ENCODE measurements at regions not wholly inside any gene's neighbourhood (a gene's known extent, or its start where the extent isn't known, plus 50 kb on each side); places are given as distances from the start of the nearest gene placed in this dataset.

DNA sequence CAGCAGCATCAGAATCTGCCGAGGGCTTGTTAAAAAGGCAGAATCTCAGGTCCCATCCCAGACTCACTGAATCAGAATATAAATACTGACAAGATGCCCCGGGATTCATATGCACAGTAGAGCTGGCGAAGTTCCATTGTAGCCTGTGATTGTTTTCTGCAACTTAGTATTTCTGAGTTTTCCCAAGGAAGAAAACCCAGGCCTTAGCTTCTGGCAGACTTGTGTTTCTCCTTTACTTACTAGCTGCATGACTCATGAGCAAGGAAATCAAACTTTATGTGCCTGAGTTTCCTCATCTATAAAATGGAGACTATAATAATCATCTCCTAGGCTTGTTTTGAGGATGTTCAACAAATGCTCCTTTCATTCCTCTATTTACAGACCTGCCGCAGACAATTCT is 278.5 kb upstream of the PLEKHG7 start:
- no peak for DNase-seq

DNA sequence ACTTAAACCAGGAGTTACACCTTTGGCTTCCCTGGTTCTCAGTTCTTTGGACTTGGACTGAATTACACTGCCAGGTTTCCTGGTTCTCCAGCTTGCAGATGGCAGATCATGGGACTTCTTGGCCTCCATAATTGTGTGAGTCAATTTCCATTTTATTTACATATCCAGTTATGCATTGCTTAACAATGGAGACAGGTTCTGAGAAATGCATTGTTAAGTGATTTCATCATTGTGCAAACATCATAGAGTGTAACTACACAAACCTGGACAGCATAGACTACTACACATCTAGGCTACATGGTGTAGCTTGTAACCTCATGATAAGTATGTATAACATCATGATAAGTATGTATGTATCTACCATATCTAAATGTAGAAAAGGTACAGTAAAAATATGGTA is 276.1 kb upstream of the BTG1 start:
- H3K27me3 ChIP-seq, result no peaks in the 10 kb centered on the region
- no peak overlapping the region for H3K4me3 ChIP-seq (ENCODE audit: low read depth, low read length)
- no peaks in the 10 kb centered on the region for H3K4me1 ChIP-seq
- no peaks in the 10 kb centered on the region for H3K9me3 ChIP-seq
- TF ChIP-seq, protein P1, sequence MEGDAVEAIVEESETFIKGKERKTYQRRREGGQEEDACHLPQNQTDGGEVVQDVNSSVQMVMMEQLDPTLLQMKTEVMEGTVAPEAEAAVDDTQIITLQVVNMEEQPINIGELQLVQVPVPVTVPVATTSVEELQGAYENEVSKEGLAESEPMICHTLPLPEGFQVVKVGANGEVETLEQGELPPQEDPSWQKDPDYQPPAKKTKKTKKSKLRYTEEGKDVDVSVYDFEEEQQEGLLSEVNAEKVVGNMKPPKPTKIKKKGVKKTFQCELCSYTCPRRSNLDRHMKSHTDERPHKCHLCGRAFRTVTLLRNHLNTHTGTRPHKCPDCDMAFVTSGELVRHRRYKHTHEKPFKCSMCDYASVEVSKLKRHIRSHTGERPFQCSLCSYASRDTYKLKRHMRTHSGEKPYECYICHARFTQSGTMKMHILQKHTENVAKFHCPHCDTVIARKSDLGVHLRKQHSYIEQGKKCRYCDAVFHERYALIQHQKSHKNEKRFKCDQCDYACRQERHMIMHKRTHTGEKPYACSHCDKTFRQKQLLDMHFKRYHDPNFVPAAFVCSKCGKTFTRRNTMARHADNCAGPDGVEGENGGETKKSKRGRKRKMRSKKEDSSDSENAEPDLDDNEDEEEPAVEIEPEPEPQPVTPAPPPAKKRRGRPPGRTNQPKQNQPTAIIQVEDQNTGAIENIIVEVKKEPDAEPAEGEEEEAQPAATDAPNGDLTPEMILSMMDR (IDR thresholded peaks at IDR 0.05; ENCODE audit: low read depth, low read length), result no peak
- H3K36me3 ChIP-seq, result no peaks in the 10 kb centered on the region
- no peak for DNase-seq

More for the DNA sequence above, 278.5 kb upstream of the PLEKHG7 start:
- Histone ChIP-seq H3K27me3 (no peaks in the 10 kb centered on the region), H3K36me3 (no peaks in the 10 kb centered on the region), H3K9me3 (no peaks in the 10 kb centered on the region), H3K4me3 (ENCODE audit: low read depth, low read length) (no peak overlapping the region), H3K4me1 (no peaks in the 10 kb centered on the region)
- TF ChIP-seq, protein P1 (IDR thresholded peaks at IDR 0.05; ENCODE audit: low read depth, low read length), result no peak

DNA sequence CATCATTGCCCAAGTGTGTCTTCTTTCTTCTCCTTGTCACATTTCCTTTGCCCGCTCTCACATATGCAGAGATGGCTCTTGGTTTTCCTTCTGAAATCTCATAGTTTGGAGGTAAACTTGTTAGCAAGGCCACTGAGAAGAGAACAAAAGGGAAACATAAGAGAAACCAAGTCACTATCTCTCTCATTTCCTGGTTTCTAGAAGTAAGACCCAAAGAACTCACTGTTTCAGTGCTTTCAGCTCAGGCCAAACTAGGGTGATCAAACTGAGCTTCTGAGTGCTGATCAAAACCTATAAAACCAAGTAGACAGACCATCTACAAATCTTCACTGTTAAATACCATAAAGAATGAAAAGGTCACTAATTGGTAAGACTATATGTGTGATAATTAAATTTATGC is 275.4 kb upstream of the BTG1 start:
- DNase-seq, result no peak
- H3K9me3 ChIP-seq, result no peaks in the 10 kb centered on the region
- H3K36me3 ChIP-seq, result no peaks in the 10 kb centered on the region
- H3K27me3 ChIP-seq, result no peaks in the 10 kb centered on the region
- H3K4me3 ChIP-seq (ENCODE audit: low read depth, low read length), result no peak overlapping the region
- TF ChIP-seq, protein P1 (IDR thresholded peaks at IDR 0.05; ENCODE audit: low read depth, low read length), result no peak
- H3K4me1 ChIP-seq, result no peaks in the 10 kb centered on the region

DNA sequence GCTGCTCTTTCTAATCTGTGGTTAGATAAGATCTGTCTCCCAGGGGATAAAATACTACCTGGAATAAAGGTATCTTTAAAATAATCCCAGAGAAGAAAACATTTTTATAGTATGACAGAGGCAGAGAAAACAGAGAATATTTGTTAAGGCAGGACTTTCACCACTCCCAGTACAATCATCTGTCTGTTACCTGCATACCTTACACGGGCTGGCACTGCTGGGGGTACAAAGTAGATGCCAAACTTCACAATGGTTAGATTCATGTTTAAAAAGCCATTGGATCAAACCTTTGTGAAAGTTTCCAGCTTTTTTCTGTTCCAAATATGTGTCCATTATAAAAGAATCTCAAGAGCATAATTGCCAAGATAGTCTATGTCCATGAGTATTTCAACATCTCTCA is 273.6 kb upstream of the BTG1 start:
- Histone ChIP-seq H3K36me3 (no peaks in the 10 kb centered on the region), H3K27me3 (no peaks in the 10 kb centered on the region), H3K4me3 (ENCODE audit: low read depth, low read length) (no peak overlapping the region), H3K4me1 (no peaks in the 10 kb centered on the region), H3K9me3 (no peaks in the 10 kb centered on the region)
- TF ChIP-seq, protein P1 (IDR thresholded peaks at IDR 0.05; ENCODE audit: low read depth, low read length), result no peak
- DNase-seq, result no peak

DNA sequence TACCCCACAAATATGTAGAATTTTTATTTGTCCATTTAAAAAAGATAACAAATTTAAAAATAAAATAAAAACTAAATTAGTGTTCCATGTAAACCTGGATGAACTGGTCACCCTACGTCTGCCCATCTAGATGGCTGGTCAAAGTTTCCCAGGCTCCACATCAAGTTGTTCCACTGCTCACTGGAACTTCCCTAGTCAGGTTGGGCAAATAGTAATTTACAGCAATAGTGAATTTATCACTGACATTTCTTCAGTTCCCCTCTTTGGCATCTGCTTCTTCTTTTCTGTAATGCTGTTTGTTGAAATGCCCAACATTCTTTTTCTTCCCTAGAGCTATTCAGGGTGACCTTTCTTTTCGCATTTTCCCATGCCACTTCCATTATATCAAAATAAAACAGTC is 272.7 kb upstream of the BTG1 start:
- Histone ChIP-seq H3K9me3 (no peaks in the 10 kb centered on the region), H3K4me3 (ENCODE audit: low read depth, low read length) (no peak overlapping the region), H3K36me3 (no peaks in the 10 kb centered on the region), H3K27me3 (no peaks in the 10 kb centered on the region), H3K4me1 (no peaks in the 10 kb centered on the region)
- DNase-seq, result no peak
- TF ChIP-seq, protein P1 (IDR thresholded peaks at IDR 0.05; ENCODE audit: low read depth, low read length), result no peak

DNA sequence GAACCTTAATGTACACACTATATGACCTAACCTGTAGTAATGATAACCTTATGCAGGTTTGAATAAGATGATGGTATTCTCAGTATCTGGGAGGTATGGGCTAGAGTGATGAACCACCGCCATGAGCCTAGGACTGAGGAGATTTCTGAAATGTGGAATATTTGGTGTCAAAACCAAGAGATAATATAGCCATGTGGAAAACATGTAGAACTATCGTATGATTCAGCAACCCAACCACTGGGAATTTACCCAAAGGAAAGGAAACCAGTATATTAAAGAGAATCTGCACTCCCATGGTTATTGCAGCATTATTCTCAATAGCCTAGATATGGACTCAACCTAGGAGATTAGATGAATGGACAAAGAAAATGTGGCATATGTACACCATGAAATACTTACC is 271.7 kb upstream of the BTG1 start:
- no peaks in the 10 kb centered on the region for H3K4me1 ChIP-seq
- no peaks in the 10 kb centered on the region for H3K36me3 ChIP-seq
- H3K27me3 ChIP-seq, result no peaks in the 10 kb centered on the region
- no peak overlapping the region for H3K4me3 ChIP-seq (ENCODE audit: low read depth, low read length)
- no peaks in the 10 kb centered on the region for H3K9me3 ChIP-seq
- TF ChIP-seq, protein P1 (IDR thresholded peaks at IDR 0.05; ENCODE audit: low read depth, low read length), result no peak
- DNase-seq, result no peak

Data from BE2C (cell line).